ENCODE measurements at regions not wholly inside any gene's neighbourhood (a gene's known extent, or its start where the extent isn't known, plus 50 kb on each side); places are given as distances from the start of the nearest gene placed in this dataset.

- DNase-seq (ENCODE audit: low spot score): no peak
- TF ChIP-seq CTCF (IDR thresholded peaks at IDR 0.05; ENCODE audit: poor library complexity, severe bottlenecking): no peak
- Histone ChIP-seq H3K4me1 (ENCODE audit: insufficient read depth, poor library complexity, severe bottlenecking) (peaks cover 4% of the 10 kb centered on the region), H3K4me3 (ENCODE audit: severe bottlenecking) (no peak overlapping the region), H3K36me3 (ENCODE audit: low read depth) (no peaks in the 10 kb centered on the region), H3K27ac (ENCODE audit: poor library complexity, severe bottlenecking) (no peak overlapping the region), H3K27me3 (ENCODE audit: insufficient read depth, poor library complexity, severe bottlenecking) (no peaks in the 10 kb centered on the region), H3K9me3 (ENCODE audit: severe bottlenecking) (no peaks in the 10 kb centered on the region)
- no peak for ATAC-seq (ENCODE audit: low read depth)
These were observed 314.2 kb upstream of the SORL1-AS1 start for GRCh38 chr11:121766991-121767390.

- TF ChIP-seq CTCF (IDR thresholded peaks at IDR 0.05; ENCODE audit: poor library complexity, severe bottlenecking): no peak
- no peaks in the 10 kb centered on the region for H3K27me3 ChIP-seq (ENCODE audit: insufficient read depth, poor library complexity, severe bottlenecking)
- ATAC-seq (ENCODE audit: low read depth) (no peak), DNase-seq (ENCODE audit: low spot score) (no peak)
- peaks cover 4% of the 10 kb centered on the region for H3K4me1 ChIP-seq (ENCODE audit: insufficient read depth, poor library complexity, severe bottlenecking)
- H3K9me3 ChIP-seq (ENCODE audit: severe bottlenecking): no peaks in the 10 kb centered on the region
- no peak overlapping the region for H3K27ac ChIP-seq (ENCODE audit: poor library complexity, severe bottlenecking)
- H3K4me3 ChIP-seq (ENCODE audit: severe bottlenecking): no peak overlapping the region
- H3K36me3 ChIP-seq (ENCODE audit: low read depth): no peaks in the 10 kb centered on the region
These were observed 313.4 kb upstream of the SORL1-AS1 start for GRCh38 chr11:121766166-121766565.

GRCh38 chr11:121763526-121763925 is 310.8 kb upstream of the SORL1-AS1 start:
- ATAC-seq (ENCODE audit: low read depth) (no peak), DNase-seq (ENCODE audit: low spot score) (no peak)
- H3K9me3 ChIP-seq (ENCODE audit: severe bottlenecking): no peaks in the 10 kb centered on the region
- TF ChIP-seq CTCF (IDR thresholded peaks at IDR 0.05; ENCODE audit: poor library complexity, severe bottlenecking): no peak
- H3K36me3 ChIP-seq (ENCODE audit: low read depth): no peaks in the 10 kb centered on the region
- no peak overlapping the region for H3K27ac ChIP-seq (ENCODE audit: poor library complexity, severe bottlenecking)
- H3K4me3 ChIP-seq (ENCODE audit: severe bottlenecking): no peak overlapping the region
- no peaks in the 10 kb centered on the region for H3K27me3 ChIP-seq (ENCODE audit: insufficient read depth, poor library complexity, severe bottlenecking)
- H3K4me1 ChIP-seq (ENCODE audit: insufficient read depth, poor library complexity, severe bottlenecking): peaks cover 4% of the 10 kb centered on the region

GRCh38 chr11:121762820-121763219 is 310.1 kb upstream of the SORL1-AS1 start:
- peak; percentile 62 for ATAC-seq (ENCODE audit: low read depth)
- Histone ChIP-seq H3K27ac (ENCODE audit: poor library complexity, severe bottlenecking) (no peak overlapping the region), H3K36me3 (ENCODE audit: low read depth) (no peaks in the 10 kb centered on the region), H3K4me1 (ENCODE audit: insufficient read depth, poor library complexity, severe bottlenecking) (peaks cover 4% of the 10 kb centered on the region), H3K4me3 (ENCODE audit: severe bottlenecking) (no peak overlapping the region), H3K9me3 (ENCODE audit: severe bottlenecking) (no peaks in the 10 kb centered on the region), H3K27me3 (ENCODE audit: insufficient read depth, poor library complexity, severe bottlenecking) (no peaks in the 10 kb centered on the region)
- TF ChIP-seq CTCF (IDR thresholded peaks at IDR 0.05; ENCODE audit: poor library complexity, severe bottlenecking): peak; percentile 14
- no peak for DNase-seq (ENCODE audit: low spot score)

GRCh38 chr11:121761186-121761585 is 308.4 kb upstream of the SORL1-AS1 start:
- no peak for ATAC-seq (ENCODE audit: low read depth)
- H3K9me3 ChIP-seq (ENCODE audit: severe bottlenecking): no peaks in the 10 kb centered on the region
- DNase-seq (ENCODE audit: low spot score): no peak
- H3K27ac ChIP-seq (ENCODE audit: poor library complexity, severe bottlenecking): no peak overlapping the region
- TF ChIP-seq CTCF (IDR thresholded peaks at IDR 0.05; ENCODE audit: poor library complexity, severe bottlenecking): no peak
- H3K4me3 ChIP-seq (ENCODE audit: severe bottlenecking): no peak overlapping the region
- H3K27me3 ChIP-seq (ENCODE audit: insufficient read depth, poor library complexity, severe bottlenecking): no peaks in the 10 kb centered on the region
- H3K36me3 ChIP-seq (ENCODE audit: low read depth): no peaks in the 10 kb centered on the region
- H3K4me1 ChIP-seq (ENCODE audit: insufficient read depth, poor library complexity, severe bottlenecking): peaks cover 4% of the 10 kb centered on the region

All from RWPE2 (cell line).